ENCODE measurements at regions not wholly inside any gene's neighbourhood (a gene's known extent, or its start where the extent isn't known, plus 50 kb on each side); places are given as distances from the start of the nearest gene placed in this dataset.

GRCh38 chrX:25084446-25084845, 68.7 kb upstream of the ARX start:
- TF ChIP-seq CTCF (IDR thresholded peaks at IDR 0.05) (no peak), POLR2A (IDR thresholded peaks at IDR 0.05; ENCODE audit: low read depth) (no peak), POLR2AphosphoS5 (IDR thresholded peaks at IDR 0.05) (no peak)

All from esophagus muscularis mucosa (tissue), 3 donors.